OCI-LY1 (cell line): ENCODE measurements at regions not wholly inside any gene's neighbourhood (a gene's known extent, or its start where the extent isn't known, plus 50 kb on each side); places are given as distances from the start of the nearest gene placed in this dataset.

Experiments used
- H2AFZ ChIP-seq: fragments of 200-600 bp; sonication (generic), shearing (Covaris generic); 2 replicates; pipeline ENCODE4 v1.6.0; 2014; ENCODE audit warnings: antibody characterized with exemption, mild to moderate bottlenecking, low read length
- H3F3A ChIP-seq: fragments of 200-600 bp; sonication (generic), shearing (Covaris generic); 2 replicates; pipeline ENCODE4 v1.6.0; 2014; ENCODE audit warnings: mild to moderate bottlenecking, antibody characterized with exemption, low read length, moderate library complexity; ENCODE audit not compliant: insufficient read depth
- H3K27ac ChIP-seq: fragments of 200-600 bp; sonication (generic); 2 replicates; pipeline ENCODE4 v1.5.1; 2014; ENCODE audit warnings: low read length, mixed run types, mild to moderate bottlenecking, low read depth; ENCODE audit not compliant: poor library complexity, severe bottlenecking
- H3K27me3 ChIP-seq: fragments of 200-600 bp; sonication (generic); 2 replicates; pipeline ENCODE4 v1.6.0; 2014; ENCODE audit warnings: antibody characterized with exemption, mild to moderate bottlenecking, low read length, moderate library complexity; ENCODE audit not compliant: insufficient read depth
- H3K36me3 ChIP-seq: fragments of 200-600 bp; sonication (generic); 2 replicates; pipeline ENCODE4 v1.6.1; 2014; ENCODE audit warnings: mild to moderate bottlenecking, antibody characterized with exemption, low read length, moderate library complexity, mixed read lengths; ENCODE audit not compliant: insufficient read depth
- H3K4me1 ChIP-seq: fragments of 200-600 bp; sonication (generic); 2 replicates; pipeline ENCODE4 v1.5.1; 2014; ENCODE audit warnings: mild to moderate bottlenecking, low read length, moderate library complexity; ENCODE audit not compliant: insufficient read depth, severe bottlenecking
- H3K4me2 ChIP-seq: fragments of 200-600 bp; sonication (generic), shearing (Covaris generic); 2 replicates; pipeline ENCODE4 v1.6.1; 2014; ENCODE audit warnings: low read length
- H3K4me3 ChIP-seq: fragments of 200-600 bp; sonication (generic); 2 replicates; pipeline ENCODE4 v1.5.1; 2014; ENCODE audit warnings: low read length, low read depth, mild to moderate bottlenecking, mixed read lengths; ENCODE audit not compliant: poor library complexity, severe bottlenecking
- H3K79me2 ChIP-seq: fragments of 200-600 bp; shearing (Covaris generic); 2 replicates; pipeline ENCODE4 v1.6.1; 2016; ENCODE audit warnings: mixed run types, low read length, mixed read lengths; ENCODE audit not compliant: insufficient read depth
- H3K9ac ChIP-seq: fragments of 200-600 bp; sonication (generic), shearing (Covaris generic); 2 replicates; pipeline ENCODE4 v1.6.1; 2014; ENCODE audit warnings: mild to moderate bottlenecking, low read length, mixed read lengths
- H3K9me2 ChIP-seq: fragments of 200-600 bp; sonication (generic), shearing (Covaris generic); 2 replicates; pipeline ENCODE4 v1.6.1; 2014; ENCODE audit warnings: low read depth, mild to moderate bottlenecking, low read length, mixed read lengths
- H3K9me3 ChIP-seq: fragments of 200-600 bp; shearing (Covaris generic); 2 replicates; pipeline ENCODE4 v1.6.1; 2014; ENCODE audit warnings: low read length, mixed read lengths
- H4K20me1 ChIP-seq: fragments of 200-600 bp; sonication (generic), shearing (Covaris generic); 2 replicates; pipeline ENCODE4 v1.6.0; 2016; ENCODE audit warnings: mild to moderate bottlenecking, low read length; ENCODE audit not compliant: insufficient read depth
- CTCF ChIP-seq: fragments of 200-600 bp; sonication (generic), shearing (Covaris generic); IDR thresholded peaks from 2 replicates; pipeline ENCODE4 v1.5.1; 2017; ENCODE audit warnings: mild to moderate bottlenecking, antibody characterized with exemption, low read length, moderate library complexity, mixed read lengths
- EZH2 ChIP-seq: fragments of 200-600 bp; sonication (generic), shearing (Covaris generic); IDR thresholded peaks from 2 replicates; pipeline ENCODE4 v1.8.0; 2017; ENCODE audit warnings: borderline replicate concordance, mixed run types, mild to moderate bottlenecking, antibody characterized with exemption, low read length, moderate library complexity, mixed read lengths

GRCh38 chr3:103184772-103185171 lies 750.0 kb downstream of the ZPLD1 start:
- no peak for TF ChIP-seq CTCF
- TF ChIP-seq EZH2: no peak
- Histone ChIP-seq H3K9ac (no peak overlapping the region), H2AFZ (no peak overlapping the region), H3F3A (no peaks in the 10 kb centered on the region), H3K27me3 (no peaks in the 10 kb centered on the region), H3K36me3 (no peaks in the 10 kb centered on the region), H3K4me2 (no peak overlapping the region), H3K9me3 (no peaks in the 10 kb centered on the region), H3K4me1 (no peaks in the 10 kb centered on the region), H3K27ac (no peak overlapping the region), H3K79me2 (no peaks in the 10 kb centered on the region), H3K4me3 (no peak overlapping the region), H4K20me1 (no peaks in the 10 kb centered on the region), H3K9me2 (no peaks in the 10 kb centered on the region)

- Histone ChIP-seq H3K27ac (no peak overlapping the region), H3K4me3 (no peak overlapping the region), H4K20me1 (no peaks in the 10 kb centered on the region), H3K9me3 (no peaks in the 10 kb centered on the region), H3K36me3 (no peaks in the 10 kb centered on the region), H3K79me2 (no peaks in the 10 kb centered on the region), H2AFZ (no peak overlapping the region), H3K9ac (no peak overlapping the region), H3K9me2 (no peaks in the 10 kb centered on the region), H3K27me3 (no peaks in the 10 kb centered on the region), H3F3A (no peaks in the 10 kb centered on the region), H3K4me2 (no peak overlapping the region), H3K4me1 (no peaks in the 10 kb centered on the region)
- TF ChIP-seq EZH2: no peak
- TF ChIP-seq CTCF: no peak
Observed at GRCh38 chr3:103189941-103190340, 755.1 kb downstream of the ZPLD1 start.

GRCh38 chr3:103195216-103195615 lies 760.4 kb downstream of the ZPLD1 start:
- H4K20me1 ChIP-seq: no peaks in the 10 kb centered on the region

More at GRCh38 chr3:103195216-103195615, 760.4 kb downstream of the ZPLD1 start:
- H3K36me3 ChIP-seq: no peaks in the 10 kb centered on the region
- H3K4me2 ChIP-seq: no peak overlapping the region
- H3K4me3 ChIP-seq: no peak overlapping the region
- H3K9me2 ChIP-seq: no peaks in the 10 kb centered on the region
- H3K9me3 ChIP-seq: no peaks in the 10 kb centered on the region
- no peaks in the 10 kb centered on the region for H3K27me3 ChIP-seq
- H2AFZ ChIP-seq: no peak overlapping the region
- H3K9ac ChIP-seq: no peak overlapping the region
- TF ChIP-seq CTCF (no peak), EZH2 (no peak)
- no peaks in the 10 kb centered on the region for H3F3A ChIP-seq
- H3K4me1 ChIP-seq: no peaks in the 10 kb centered on the region
- H3K27ac ChIP-seq: no peak overlapping the region
- H3K79me2 ChIP-seq: no peaks in the 10 kb centered on the region
